HCT116 (cell line): ENCODE measurements at regions not wholly inside any gene's neighbourhood (a gene's known extent, or its start where the extent isn't known, plus 50 kb on each side); places are given as distances from the start of the nearest gene placed in this dataset.
"Not testable (repeated sequence)": the region's sequence is repeated elsewhere in the genome, so short reads cannot be mapped to it uniquely, and the experiment has no call there.

ENCODE experiments used
- CTCF ChIP-seq, 3 experiments: fragments of 200-600 bp in 1 of 3; sonication (generic) in 1 of 3; IDR thresholded peaks in 2 of 3; conservative IDR thresholded peaks in 1 of 3; 2 replicates each; pipeline ENCODE4 v1.5.1; 2012 to 2017; ENCODE audit warnings: low read depth in 2 of 3, low read length in 2 of 3, antibody characterized with exemption in 1 of 3, borderline replicate concordance in 1 of 3, control low read depth in 1 of 3, mild to moderate bottlenecking in 1 of 3, mixed read lengths in 1 of 3, mixed run types in 1 of 3, moderate library complexity in 1 of 3; ENCODE audit not compliant: insufficient read depth in 1 of 3
- EZH2 ChIP-seq: fragments of 200-600 bp; sonication (generic); IDR thresholded peaks from 2 replicates; pipeline ENCODE4 v1.6.1; 2017; ENCODE audit warnings: antibody characterized with exemption, mixed run types
- EZH2phosphoT487 ChIP-seq: fragments of 200-600 bp; IDR thresholded peaks from 2 replicates; pipeline ENCODE4 v1.6.1; 2018; ENCODE audit warnings: antibody characterized with exemption, borderline replicate concordance
- POLR2A ChIP-seq: IDR thresholded peaks from 2 replicates; pipeline ENCODE4 v1.7.0; 2011; ENCODE audit warnings: borderline replicate concordance; ENCODE audit not compliant: insufficient read depth, insufficient read length; ENCODE audit errors: extremely low read depth
- RAD21 ChIP-seq: IDR thresholded peaks from 2 replicates; pipeline ENCODE4 v1.6.1; 2012; ENCODE audit warnings: low read depth, mild to moderate bottlenecking
- TCF7L2 ChIP-seq: IDR thresholded peaks from 2 replicates; pipeline ENCODE4 v1.7.0; 2011; ENCODE audit warnings: borderline replicate concordance, inconsistent platforms; ENCODE audit not compliant: insufficient read depth, insufficient read length; ENCODE audit errors: extremely low read depth

- TF ChIP-seq TCF7L2, POLR2A, EZH2, EZH2phosphoT487: not testable (repeated sequence)
- TF ChIP-seq CTCF (IDR thresholded peaks at IDR 0.05 in 2 of 3, conservative IDR thresholded peaks at IDR 0.05 in 1 of 3; ENCODE audit: borderline replicate concordance in 1 of 3, insufficient read depth in 1 of 3, low read depth in 2 of 3, low read length in 2 of 3) = peak; percentile 38 to 70 (median 55); a peak in 5 of 6 replicates
- TF ChIP-seq RAD21 = peak; percentile 61
Observed at GRCh38 chr11:93065074-93065674, 95.7 kb downstream of the MTNR1B start.
